NCI-H2107 treated with DMSO at 0.1 percent for 48 hours (cell line): ENCODE measurements at regions not wholly inside any gene's neighbourhood (a gene's known extent, or its start where the extent isn't known, plus 50 kb on each side); places are given as distances from the start of the nearest gene placed in this dataset.

ENCODE experiments used
- DNase-seq: peaks from one replicate; lab custom pipeline; 2025; ENCODE audit not compliant: unreplicated experiment; lab: John Stamatoyannopoulos, UW

GRCh38 chr21:14736162-14736561 is 190.0 kb upstream of the SAMSN1 start:
- DNase-seq = no peak

DNA sequence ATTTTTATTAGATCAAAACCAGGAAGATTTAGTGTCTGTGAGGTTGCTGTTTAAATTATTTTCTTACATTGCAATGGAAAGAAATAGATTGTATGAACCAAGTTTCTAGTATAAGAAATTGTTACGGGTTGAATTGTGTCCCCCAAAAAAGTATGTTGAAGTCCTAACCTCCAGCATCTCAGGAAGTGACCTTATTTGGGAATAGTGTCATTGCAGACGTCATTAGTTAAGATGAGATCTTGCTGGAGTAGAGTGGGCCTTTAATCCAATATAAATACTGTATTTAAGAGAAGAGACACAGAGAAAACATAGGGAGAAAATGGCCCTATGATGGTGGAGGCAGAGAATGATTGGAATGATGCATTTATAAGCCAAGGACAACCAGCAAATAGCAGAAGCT is 188.7 kb upstream of the SAMSN1 start:
- DNase-seq = no peak

GRCh38 chr21:14734191-14734590 is 188.1 kb upstream of the SAMSN1 start:
- no peak for DNase-seq

GRCh38 chr21:14725219-14725618 is 179.1 kb upstream of the SAMSN1 start:
- no peak for DNase-seq

DNA sequence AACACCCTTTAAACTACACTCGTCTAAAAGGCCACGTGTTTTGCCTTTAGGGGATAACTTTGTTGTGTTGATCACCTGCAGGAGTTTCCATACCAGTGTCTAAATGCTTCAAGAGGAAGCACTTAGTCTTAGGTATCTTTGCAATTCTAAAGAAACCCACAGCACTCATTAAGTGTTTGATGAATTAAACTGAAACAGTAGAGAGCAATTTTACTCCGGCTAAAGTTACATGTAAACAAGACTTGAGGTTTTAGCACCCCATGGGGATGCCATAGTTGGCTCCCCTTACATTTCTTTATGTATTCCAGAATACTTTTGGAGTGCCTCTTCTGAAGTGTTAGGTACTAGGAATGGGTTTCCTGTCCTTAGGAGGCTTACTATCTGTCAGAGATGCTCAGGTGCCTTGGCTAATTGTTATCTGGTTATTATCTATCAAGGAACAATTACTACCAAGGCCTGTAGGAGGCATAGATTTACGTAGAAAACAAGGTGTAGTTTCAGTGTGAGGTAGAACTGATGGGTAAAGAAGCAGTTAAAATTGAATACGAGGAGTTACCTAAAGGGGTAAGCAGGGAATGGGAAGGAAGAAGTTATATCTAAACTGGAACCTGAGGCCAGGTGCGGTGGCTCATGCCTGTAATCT is 176.8 kb upstream of the SAMSN1 start:
- no peak for DNase-seq

DNA sequence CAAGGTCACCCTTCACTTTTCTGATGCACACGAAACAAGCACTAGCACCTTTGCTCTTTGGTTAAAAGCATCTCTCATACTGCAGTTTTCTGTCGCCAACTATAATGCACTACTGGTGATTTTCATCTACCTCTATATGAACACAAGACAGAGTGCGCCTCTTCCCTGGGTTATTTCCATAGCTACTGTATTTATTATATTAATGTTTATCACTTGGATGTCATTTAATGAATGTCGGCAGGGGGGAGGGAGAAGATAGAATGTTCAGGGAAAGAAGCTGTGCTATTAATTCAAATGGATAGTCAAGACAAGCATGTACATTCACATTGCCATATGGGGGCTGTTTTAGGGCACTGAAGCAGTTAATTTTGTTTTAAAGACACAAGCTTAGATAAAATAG is 174.1 kb upstream of the SAMSN1 start:
- no peak for DNase-seq

GRCh38 chr21:14718951-14719350 is 172.8 kb upstream of the SAMSN1 start:
- DNase-seq = no peak

DNA sequence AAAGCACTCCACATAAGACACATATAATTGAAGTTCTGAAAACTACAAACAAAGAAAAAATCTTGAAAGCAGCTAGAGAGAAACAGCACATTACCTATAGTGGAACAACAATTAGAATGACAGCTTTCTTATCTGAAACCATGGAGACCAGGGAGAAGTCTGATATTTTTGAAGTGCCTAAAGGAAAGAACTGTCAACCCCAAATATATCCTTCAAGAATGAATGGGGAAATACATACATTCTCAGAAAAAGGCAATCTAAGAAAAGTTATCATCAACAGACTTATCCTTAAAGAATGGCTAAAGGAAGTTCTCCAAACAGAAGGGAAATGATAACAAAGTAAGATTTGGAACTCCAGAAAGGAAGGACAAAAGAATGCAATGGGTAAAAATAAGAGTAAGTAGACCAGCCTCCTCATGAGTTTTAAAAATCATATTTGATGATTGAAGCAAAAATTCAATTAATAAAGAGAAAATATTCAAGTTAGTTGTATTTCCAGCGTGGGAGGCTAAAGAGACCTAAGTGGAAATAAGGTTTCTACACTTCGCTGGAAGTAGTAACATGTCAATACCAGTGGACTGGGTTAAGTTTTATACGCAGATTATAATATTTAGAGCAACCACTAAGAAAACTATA is 170.8 kb upstream of the SAMSN1 start:
- no peak for DNase-seq

- DNase-seq = no peak
Observed at GRCh38 chr21:14713109-14713508, 167.0 kb upstream of the SAMSN1 start.

DNA sequence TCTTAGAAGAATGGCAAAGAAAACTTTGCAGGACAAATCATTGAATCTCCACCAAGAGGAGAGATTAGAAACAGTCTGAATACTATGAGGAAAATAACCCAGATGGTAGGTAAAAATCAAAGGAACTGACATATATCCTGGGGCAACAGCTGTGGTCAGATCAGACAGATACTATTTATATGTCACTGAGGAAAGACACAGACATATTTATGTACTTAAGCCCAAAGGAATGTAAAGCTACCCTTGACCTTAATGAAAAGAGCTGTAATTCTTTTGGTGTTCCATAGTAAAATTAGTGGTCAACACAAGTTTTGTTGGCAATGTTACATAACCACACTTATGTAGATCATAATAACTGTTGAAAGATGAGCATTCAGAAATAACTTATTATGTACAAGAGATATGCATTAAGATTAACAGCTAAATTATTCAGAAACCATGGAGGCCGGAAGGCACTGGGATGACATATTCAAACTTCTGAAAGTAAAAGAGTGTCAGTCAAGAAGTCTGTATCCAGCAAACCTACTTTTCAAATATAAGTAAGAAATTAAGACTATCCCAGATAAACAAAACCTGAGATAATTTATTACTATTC is 166.1 kb upstream of the SAMSN1 start:
- DNase-seq = no peak

- DNase-seq = no peak
Observed at GRCh38 chr21:14711287-14711686, 165.2 kb upstream of the SAMSN1 start.

DNA sequence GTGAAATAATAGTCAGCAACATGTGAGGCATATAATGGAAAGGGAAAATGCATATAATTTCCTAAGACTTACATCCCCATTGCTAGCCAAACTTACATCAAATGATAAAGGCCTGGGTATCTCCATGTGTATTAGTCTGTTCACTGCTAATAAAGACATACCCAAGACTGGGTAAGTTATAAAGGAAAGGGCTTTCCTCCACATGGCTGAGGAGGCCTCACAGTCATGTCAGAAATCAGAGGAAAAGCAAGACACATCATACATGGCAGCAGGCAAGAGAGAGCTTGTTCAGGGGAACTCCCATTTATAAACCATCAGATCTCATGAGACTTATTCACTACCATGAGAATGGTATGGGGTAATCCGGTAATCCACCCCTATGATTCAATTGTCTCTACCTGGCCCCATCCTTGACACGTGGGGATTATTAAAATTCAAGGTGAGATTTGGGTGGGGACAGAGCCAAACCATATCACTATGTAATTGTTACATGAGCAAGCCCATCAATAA is 161.5 kb upstream of the SAMSN1 start:
- DNase-seq = no peak

DNA sequence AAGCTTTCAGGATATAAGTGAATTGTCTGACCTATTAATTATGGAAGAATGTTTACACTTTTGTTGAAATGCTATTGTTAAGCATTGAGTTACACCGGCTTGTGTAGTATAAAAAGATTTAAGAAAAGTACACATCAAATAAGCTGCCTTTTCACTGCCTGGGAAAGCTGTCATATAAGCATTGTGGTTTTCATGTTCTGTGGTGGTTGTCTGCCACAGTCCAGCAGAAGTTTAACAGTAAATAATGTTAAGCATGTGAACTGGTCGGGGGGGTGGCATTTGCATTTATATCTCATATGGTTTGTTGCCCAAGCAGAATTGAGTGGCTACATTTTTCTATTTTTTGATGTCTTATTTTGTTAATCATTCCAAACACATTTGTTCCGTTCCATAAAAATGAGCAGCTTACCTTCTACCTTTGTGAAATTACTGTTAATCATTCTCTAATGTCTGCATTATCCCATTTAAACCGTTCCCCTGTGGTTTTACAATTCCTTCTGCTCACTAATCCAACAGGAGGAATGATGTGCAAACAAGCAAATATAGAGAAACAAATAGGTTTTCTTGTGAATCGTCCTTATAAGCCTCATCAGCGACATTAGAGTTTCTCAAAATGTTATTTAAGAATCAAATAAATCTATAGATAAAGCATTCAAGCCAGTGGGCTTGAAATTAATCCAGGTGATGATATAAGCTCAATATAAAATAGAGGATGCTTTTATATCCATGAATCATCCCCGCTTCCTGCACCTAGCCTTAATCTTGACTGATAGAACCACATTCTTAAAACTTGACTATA is 160.8 kb upstream of the SAMSN1 start:
- no peak for DNase-seq

GRCh38 chr21:14699433-14700407 is 153.6 kb upstream of the SAMSN1 start:
- no peak for DNase-seq

DNA sequence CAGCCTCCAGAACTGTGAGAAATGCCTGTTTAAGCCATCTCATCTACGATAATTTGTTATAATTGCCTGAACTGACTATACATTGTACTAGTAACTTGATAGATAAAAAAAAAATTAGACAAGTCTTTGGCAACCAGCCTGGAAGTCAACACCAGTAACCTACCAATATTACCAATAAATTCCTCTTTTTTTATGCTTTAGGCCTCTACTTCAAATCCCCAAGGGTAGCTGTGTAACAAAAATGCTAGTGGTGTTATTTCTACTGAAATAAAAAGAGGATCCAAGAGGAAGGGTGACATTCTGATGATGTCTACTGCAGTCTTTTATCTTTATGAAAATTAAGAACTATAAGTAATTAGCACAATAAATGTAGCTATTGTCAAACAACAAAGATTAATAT is 151.7 kb upstream of the SAMSN1 start:
- no peak for DNase-seq

DNA sequence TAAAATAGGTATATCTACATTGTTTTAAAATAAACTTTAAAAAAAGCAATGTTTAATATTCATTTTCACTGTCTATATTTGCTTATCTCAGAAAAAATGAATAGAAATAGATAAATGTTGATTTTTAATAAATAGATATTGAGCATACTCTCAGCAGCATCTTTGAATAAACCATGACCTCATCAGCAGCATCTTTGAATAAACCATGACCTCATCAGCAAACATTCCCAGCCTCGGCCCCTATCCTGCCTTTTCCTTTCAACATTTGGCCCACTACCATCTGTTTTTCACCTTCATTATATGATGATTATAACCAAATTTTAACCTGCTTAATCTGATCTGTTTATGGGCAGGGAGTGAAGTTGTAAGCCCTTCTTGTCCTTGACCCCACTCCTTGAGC is 148.7 kb upstream of the SAMSN1 start:
- DNase-seq = no peak

- no peak for DNase-seq
Observed at GRCh38 chr21:14693997-14694396, 147.9 kb upstream of the SAMSN1 start.

- DNase-seq = no peak
Observed at GRCh38 chr21:14691914-14692313, 145.8 kb upstream of the SAMSN1 start.

- no peak for DNase-seq
Observed at GRCh38 chr21:14690886-14691285, 144.8 kb upstream of the SAMSN1 start.

DNA sequence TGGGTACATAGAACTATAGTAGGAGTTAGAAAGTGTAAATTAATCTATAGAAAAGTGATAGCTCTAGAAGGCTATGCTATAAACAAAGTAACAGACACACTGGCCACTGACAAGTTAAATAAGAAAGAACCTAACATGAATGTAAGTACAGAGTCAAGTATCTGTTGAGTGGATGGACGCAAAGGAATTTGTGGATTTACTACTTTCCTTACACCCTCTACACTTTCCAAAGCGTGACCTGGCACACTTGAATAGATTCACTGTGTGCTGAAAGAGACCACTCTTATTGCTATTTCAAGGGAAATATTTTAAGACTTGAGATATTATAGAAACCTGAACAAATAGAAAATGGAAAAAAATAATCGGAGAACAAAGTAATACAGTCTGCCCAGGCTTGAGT is 142.8 kb upstream of the SAMSN1 start:
- DNase-seq = no peak

GRCh38 chr21:14688412-14688811 is 142.3 kb upstream of the SAMSN1 start:
- no peak for DNase-seq
